PC-9 (cell line): ENCODE measurements at regions not wholly inside any gene's neighbourhood (a gene's known extent, or its start where the extent isn't known, plus 50 kb on each side); places are given as distances from the start of the nearest gene placed in this dataset.

ENCODE experiments used
- EZH2 ChIP-seq: fragments of 200-600 bp; sonication (generic); IDR thresholded peaks from 2 replicates; pipeline ENCODE4 v1.8.0; 2017; ENCODE audit warnings: antibody characterized with exemption, low read depth
- TF ChIP-seq, protein P1 (sequence below): fragments of 200-600 bp; sonication (generic); conservative IDR thresholded peaks from 2 replicates; pipeline ENCODE4 v1.6.1; 2017; ENCODE audit warnings: mixed run types, antibody characterized with exemption, mild to moderate bottlenecking, moderate library complexity

DNA sequence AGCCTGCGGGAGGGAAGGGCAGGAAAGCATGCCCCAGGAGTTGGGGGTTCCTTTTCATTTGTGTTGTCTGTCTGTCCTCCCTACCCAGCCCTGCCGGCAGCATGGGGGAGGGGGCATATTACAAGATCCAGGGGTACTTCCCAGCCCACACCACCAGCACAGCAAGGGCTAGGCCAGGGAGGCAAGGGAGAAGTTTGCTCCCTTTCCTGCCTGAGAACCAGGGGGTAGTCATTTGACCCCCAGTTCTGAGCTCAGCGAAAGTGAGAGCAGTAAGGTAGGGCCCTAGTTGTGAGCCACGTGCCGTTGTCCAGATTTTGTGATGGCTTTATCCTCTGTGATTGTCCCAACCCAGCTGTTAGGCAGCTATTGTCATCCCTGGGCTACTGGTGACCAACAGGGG is 364.7 kb downstream of the BCL11B start:
- TF ChIP-seq EZH2 = no peak
- TF ChIP-seq, protein P1, sequence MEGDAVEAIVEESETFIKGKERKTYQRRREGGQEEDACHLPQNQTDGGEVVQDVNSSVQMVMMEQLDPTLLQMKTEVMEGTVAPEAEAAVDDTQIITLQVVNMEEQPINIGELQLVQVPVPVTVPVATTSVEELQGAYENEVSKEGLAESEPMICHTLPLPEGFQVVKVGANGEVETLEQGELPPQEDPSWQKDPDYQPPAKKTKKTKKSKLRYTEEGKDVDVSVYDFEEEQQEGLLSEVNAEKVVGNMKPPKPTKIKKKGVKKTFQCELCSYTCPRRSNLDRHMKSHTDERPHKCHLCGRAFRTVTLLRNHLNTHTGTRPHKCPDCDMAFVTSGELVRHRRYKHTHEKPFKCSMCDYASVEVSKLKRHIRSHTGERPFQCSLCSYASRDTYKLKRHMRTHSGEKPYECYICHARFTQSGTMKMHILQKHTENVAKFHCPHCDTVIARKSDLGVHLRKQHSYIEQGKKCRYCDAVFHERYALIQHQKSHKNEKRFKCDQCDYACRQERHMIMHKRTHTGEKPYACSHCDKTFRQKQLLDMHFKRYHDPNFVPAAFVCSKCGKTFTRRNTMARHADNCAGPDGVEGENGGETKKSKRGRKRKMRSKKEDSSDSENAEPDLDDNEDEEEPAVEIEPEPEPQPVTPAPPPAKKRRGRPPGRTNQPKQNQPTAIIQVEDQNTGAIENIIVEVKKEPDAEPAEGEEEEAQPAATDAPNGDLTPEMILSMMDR = no peak
